ENCODE measurements at regions not wholly inside any gene's neighbourhood (a gene's known extent, or its start where the extent isn't known, plus 50 kb on each side); places are given as distances from the start of the nearest gene placed in this dataset.

DNA sequence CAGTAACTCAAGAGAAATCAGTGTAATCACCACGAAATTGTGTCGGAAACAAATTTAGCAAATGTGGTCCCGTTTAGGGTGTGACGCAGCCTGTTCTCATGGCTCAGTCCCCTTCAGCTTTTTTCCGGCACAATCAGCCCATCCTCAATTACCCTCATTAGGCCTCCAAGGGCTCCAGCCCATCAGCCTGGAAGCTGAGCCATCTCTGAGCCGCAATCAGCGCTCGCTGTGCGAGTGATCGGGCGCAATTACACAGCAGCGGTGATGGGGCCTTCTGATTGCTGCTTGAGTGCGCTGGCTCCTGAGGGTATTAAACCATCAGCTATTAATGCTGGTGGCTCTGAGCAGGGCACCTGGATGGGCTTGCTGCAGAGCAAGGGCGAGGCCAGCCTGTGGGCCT lies 55.6 kb downstream of the PLXNA1 start:
- Histone ChIP-seq H3K4me1 (peaks cover 23% of the 10 kb centered on the region), H3K4me2 (ENCODE audit: low read length) (no peak overlapping the region), H3K36me3 (ENCODE audit: control insufficient read depth, insufficient read depth, low read length) (no peaks in the 10 kb centered on the region), H2AFZ (no peak overlapping the region), H3K9ac (no peak overlapping the region), H3K27ac (no peak overlapping the region), H3K4me3 (ENCODE audit: low read depth, low read length) (no peak overlapping the region), H3K27me3 (ENCODE audit: control insufficient read depth, insufficient read depth, low read length) (no peaks in the 10 kb centered on the region), H3K9me3 (ENCODE audit: control insufficient read depth, low read length) (no peaks in the 10 kb centered on the region), H3K79me2 (no peaks in the 10 kb centered on the region)
- TF ChIP-seq, protein P1, sequence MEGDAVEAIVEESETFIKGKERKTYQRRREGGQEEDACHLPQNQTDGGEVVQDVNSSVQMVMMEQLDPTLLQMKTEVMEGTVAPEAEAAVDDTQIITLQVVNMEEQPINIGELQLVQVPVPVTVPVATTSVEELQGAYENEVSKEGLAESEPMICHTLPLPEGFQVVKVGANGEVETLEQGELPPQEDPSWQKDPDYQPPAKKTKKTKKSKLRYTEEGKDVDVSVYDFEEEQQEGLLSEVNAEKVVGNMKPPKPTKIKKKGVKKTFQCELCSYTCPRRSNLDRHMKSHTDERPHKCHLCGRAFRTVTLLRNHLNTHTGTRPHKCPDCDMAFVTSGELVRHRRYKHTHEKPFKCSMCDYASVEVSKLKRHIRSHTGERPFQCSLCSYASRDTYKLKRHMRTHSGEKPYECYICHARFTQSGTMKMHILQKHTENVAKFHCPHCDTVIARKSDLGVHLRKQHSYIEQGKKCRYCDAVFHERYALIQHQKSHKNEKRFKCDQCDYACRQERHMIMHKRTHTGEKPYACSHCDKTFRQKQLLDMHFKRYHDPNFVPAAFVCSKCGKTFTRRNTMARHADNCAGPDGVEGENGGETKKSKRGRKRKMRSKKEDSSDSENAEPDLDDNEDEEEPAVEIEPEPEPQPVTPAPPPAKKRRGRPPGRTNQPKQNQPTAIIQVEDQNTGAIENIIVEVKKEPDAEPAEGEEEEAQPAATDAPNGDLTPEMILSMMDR (IDR thresholded peaks at IDR 0.05), result no peak

DNA sequence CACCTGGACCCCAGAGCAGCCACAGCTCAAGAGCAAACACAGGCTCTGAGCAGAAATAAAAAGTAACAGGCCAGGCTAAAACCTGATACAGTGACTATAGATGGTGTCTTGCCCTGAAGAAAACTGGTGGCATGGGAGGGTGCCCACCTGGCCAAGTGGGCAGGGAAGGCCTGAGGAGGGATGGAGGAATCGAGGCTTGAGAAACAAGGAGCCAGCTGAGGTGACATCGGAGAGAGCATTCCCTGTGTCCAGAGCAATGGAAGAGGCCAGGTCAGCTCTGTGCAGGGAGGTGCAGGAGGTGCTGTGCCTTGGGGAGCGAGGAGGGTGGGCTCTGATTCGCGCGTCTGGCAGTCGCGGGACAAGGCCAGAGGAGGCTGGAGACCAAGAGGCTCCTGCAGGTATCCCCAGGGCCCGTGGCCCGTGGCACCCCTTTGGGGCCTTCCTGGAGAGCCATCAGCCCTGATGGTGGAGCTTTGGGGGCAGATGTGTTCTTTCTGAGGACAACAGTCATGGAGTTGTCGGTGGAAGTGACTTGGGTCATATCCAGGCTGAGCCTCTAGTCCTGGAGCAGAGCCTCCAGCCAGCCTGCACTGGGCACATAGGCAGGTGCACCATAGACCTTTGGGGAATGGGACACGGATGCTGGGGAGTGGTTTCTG lies 56.1 kb downstream of the PLXNA1 start:
- no peak overlapping the region for H3K4me3 ChIP-seq (ENCODE audit: low read depth, low read length)
- no peaks in the 10 kb centered on the region for H3K79me2 ChIP-seq
- no peaks in the 10 kb centered on the region for H3K27me3 ChIP-seq (ENCODE audit: control insufficient read depth, insufficient read depth, low read length)
- no peak overlapping the region for H3K27ac ChIP-seq
- H3K9me3 ChIP-seq (ENCODE audit: control insufficient read depth, low read length), result no peaks in the 10 kb centered on the region
- H3K9ac ChIP-seq, result no peak overlapping the region
- peaks cover 29% of the 10 kb centered on the region for H3K4me1 ChIP-seq
- TF ChIP-seq, protein P1 (IDR thresholded peaks at IDR 0.05), result no peak
- no peak overlapping the region for H2AFZ ChIP-seq
- H3K36me3 ChIP-seq (ENCODE audit: control insufficient read depth, insufficient read depth, low read length), result no peaks in the 10 kb centered on the region
- no peak overlapping the region for H3K4me2 ChIP-seq (ENCODE audit: low read length)

DNA sequence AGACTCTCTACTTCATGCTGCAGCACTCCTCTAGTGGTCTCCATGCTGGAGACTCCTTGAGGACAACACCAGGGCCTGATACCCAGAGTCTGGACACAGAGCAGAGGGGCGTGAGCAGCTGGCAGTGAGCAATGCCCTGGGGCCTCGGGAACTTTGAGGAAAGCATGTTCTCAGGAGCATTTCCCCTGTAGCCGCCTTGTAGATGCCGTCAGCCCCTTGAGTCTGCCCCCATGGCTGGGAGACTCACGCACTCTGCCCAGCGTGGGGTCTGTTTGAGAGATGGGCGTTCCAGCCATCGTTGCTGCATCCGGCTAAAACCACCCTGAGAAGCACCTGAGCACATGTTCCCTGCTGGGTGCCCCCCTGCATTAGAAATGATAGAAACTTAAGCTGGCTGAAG lies 56.8 kb downstream of the PLXNA1 start:
- Histone ChIP-seq H3K27me3 (ENCODE audit: control insufficient read depth, insufficient read depth, low read length) (no peaks in the 10 kb centered on the region), H3K36me3 (ENCODE audit: control insufficient read depth, insufficient read depth, low read length) (no peaks in the 10 kb centered on the region), H3K27ac (no peak overlapping the region), H2AFZ (no peak overlapping the region), H3K9ac (no peak overlapping the region), H3K9me3 (ENCODE audit: control insufficient read depth, low read length) (no peaks in the 10 kb centered on the region), H3K4me3 (ENCODE audit: low read depth, low read length) (no peak overlapping the region), H3K4me1 (peaks cover 28% of the 10 kb centered on the region), H3K79me2 (no peaks in the 10 kb centered on the region), H3K4me2 (ENCODE audit: low read length) (no peak overlapping the region)
- TF ChIP-seq, protein P1 (IDR thresholded peaks at IDR 0.05), result no peak

DNA sequence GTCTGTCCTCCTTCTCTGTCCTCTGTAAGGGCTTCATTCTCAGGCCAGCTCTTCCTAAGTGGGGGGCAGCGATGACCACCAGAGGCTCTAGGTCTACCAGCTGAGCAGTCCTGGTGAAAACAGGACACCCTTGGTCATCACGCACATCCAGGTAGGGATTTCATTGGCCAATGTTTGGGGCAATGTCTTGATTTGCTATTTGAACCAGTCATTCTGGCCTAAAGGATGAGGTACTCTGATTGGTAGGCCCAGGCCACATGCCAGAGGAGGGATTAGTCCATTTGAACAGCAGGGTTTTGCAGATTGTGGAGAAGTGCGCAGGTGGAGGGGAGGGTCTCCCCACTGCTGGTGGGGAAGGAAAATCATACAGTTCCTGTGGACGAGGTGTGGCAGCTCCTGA lies 57.3 kb downstream of the PLXNA1 start:
- TF ChIP-seq, protein P1 (IDR thresholded peaks at IDR 0.05), result no peak
- Histone ChIP-seq H2AFZ (no peak overlapping the region), H3K9me3 (ENCODE audit: control insufficient read depth, low read length) (no peaks in the 10 kb centered on the region), H3K27ac (no peak overlapping the region), H3K9ac (no peak overlapping the region), H3K27me3 (ENCODE audit: control insufficient read depth, insufficient read depth, low read length) (no peaks in the 10 kb centered on the region), H3K79me2 (no peaks in the 10 kb centered on the region), H3K4me3 (ENCODE audit: low read depth, low read length) (no peak overlapping the region), H3K4me2 (ENCODE audit: low read length) (no peak overlapping the region), H3K36me3 (ENCODE audit: control insufficient read depth, insufficient read depth, low read length) (no peaks in the 10 kb centered on the region), H3K4me1 (peaks cover 23% of the 10 kb centered on the region)

DNA sequence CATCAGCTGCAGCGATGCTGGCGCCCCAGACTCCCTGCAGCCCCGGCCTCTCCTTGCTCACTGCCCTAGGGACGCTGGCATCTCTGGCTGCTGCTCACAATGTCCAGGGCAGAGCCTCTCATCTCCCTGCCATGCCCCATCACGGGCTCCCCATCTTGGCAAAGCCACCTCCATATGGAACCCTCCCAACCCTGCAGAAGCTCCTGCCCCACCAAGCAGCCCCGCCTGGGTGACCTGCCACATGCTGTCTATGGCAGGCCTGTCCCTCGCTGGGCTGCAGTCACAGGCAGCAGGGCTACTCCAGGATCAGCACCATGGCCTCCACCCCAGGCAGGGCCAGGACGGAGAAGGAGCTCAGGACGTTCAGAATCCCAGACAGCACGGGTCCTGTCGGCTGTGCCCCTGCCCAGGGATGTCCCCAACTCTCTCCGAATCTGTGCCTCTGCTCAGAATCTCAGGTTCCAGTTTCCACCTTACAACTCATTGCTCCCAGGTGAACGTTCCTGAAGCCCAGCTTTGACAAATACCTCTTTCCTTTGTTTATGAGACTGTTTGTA lies 58.4 kb downstream of the PLXNA1 start:
- Histone ChIP-seq H3K27me3 (ENCODE audit: control insufficient read depth, insufficient read depth, low read length) (no peaks in the 10 kb centered on the region), H3K9me3 (ENCODE audit: control insufficient read depth, low read length) (no peaks in the 10 kb centered on the region), H3K4me3 (ENCODE audit: low read depth, low read length) (no peak overlapping the region), H3K4me2 (ENCODE audit: low read length) (no peak overlapping the region), H3K36me3 (ENCODE audit: control insufficient read depth, insufficient read depth, low read length) (no peaks in the 10 kb centered on the region), H3K4me1 (peaks cover 21% of the 10 kb centered on the region), H3K79me2 (no peaks in the 10 kb centered on the region), H2AFZ (no peak overlapping the region), H3K9ac (no peak overlapping the region), H3K27ac (no peak overlapping the region)
- TF ChIP-seq, protein P1 (IDR thresholded peaks at IDR 0.05), result no peak
